Endothelial cell of hepatic sinusoid (primary cell): ENCODE measurements at regions not wholly inside any gene's neighbourhood (a gene's known extent, or its start where the extent isn't known, plus 50 kb on each side); places are given as distances from the start of the nearest gene placed in this dataset.

ENCODE experiments used
- in situ Hi-C: cut with HindIII; loops from 2 replicates; pipeline ENCODE4 v1.10.0; 2017; ENCODE audit warnings: low sequenced_read_pairs

GRCh38 chr2:151157000-151157735, 104.5 kb downstream of the RBM43 start:
- in situ Hi-C loops, result loop anchor here (5.0 to 10.0 kb wide), 2 partner anchors 35 to 58 kb away; no protein-coding TSS in a partner anchor

- in situ Hi-C loops, result loop anchor here (5.0 to 10.0 kb wide), 2 partner anchors 34 to 58 kb away; no protein-coding TSS in a partner anchor
Measured at GRCh38 chr2:151156431-151156830, 105.2 kb downstream of the RBM43 start.

- in situ Hi-C loops, result loop anchor here (10.0 kb wide), 1 partner anchor 61 kb away; no protein-coding TSS in a partner anchor
Measured at GRCh38 chr2:151153601-151154000, 108.1 kb downstream of the RBM43 start.

- in situ Hi-C loops, result loop anchor here (10.0 kb wide), 1 partner anchor 64 kb away; no protein-coding TSS in a partner anchor
Measured at GRCh38 chr2:151150331-151151320, 111.0 kb downstream of the RBM43 start.

GRCh38 chr2:151138507-151138906, 123.2 kb downstream of the RBM43 start:
- in situ Hi-C loops, result no loop called here

GRCh38 chr2:151137526-151137925, 124.1 kb downstream of the RBM43 start:
- in situ Hi-C loops, result no loop called here

GRCh38 chr2:151120011-151120410, 141.7 kb downstream of the RBM43 start:
- in situ Hi-C loops, result loop anchor here (5.0 kb wide), 1 partner anchor 37 kb away; no protein-coding TSS in a partner anchor

- in situ Hi-C loops, result no loop called here
Measured at GRCh38 chr2:151119374-151119773, 142.3 kb downstream of the RBM43 start.

- in situ Hi-C loops, result no loop called here
Measured at GRCh38 chr2:151118269-151118668, 143.4 kb downstream of the RBM43 start.

GRCh38 chr2:151114874-151115273, 146.8 kb downstream of the RBM43 start:
- in situ Hi-C loops, result loop anchor here (5.0 kb wide), 1 partner anchor 83 kb away; no protein-coding TSS in a partner anchor

- in situ Hi-C loops, result loop anchor here (5.0 kb wide), 1 partner anchor 81 kb away; no protein-coding TSS in a partner anchor
Measured at GRCh38 chr2:151113318-151113717, 148.3 kb downstream of the RBM43 start.

- in situ Hi-C loops, result loop anchor here (5.0 kb wide), 1 partner anchor 79 kb away; no protein-coding TSS in a partner anchor
Measured at GRCh38 chr2:151111599-151112278, 149.9 kb downstream of the RBM43 start.

- in situ Hi-C loops, result no loop called here
Measured at GRCh38 chr2:151106805-151107506, 154.7 kb downstream of the RBM43 start.

- in situ Hi-C loops, result no loop called here
Measured at GRCh38 chr2:151103551-151103950, 158.1 kb downstream of the RBM43 start.

- in situ Hi-C loops, result no loop called here
Measured at GRCh38 chr2:151102226-151102625, 159.4 kb downstream of the RBM43 start.

- in situ Hi-C loops, result no loop called here
Measured at GRCh38 chr2:151098841-151099240, 162.8 kb downstream of the RBM43 start.

GRCh38 chr2:151097895-151098294, 163.8 kb downstream of the RBM43 start:
- in situ Hi-C loops, result no loop called here

GRCh38 chr2:151097128-151097527, 164.5 kb downstream of the RBM43 start:
- in situ Hi-C loops, result no loop called here

- in situ Hi-C loops, result no loop called here
Measured at GRCh38 chr2:151096235-151096634, 165.4 kb downstream of the RBM43 start.

GRCh38 chr2:151095463-151095862, 166.2 kb downstream of the RBM43 start:
- in situ Hi-C loops, result no loop called here
